ENCODE measurements at regions not wholly inside any gene's neighbourhood (a gene's known extent, or its start where the extent isn't known, plus 50 kb on each side); places are given as distances from the start of the nearest gene placed in this dataset.

DNA sequence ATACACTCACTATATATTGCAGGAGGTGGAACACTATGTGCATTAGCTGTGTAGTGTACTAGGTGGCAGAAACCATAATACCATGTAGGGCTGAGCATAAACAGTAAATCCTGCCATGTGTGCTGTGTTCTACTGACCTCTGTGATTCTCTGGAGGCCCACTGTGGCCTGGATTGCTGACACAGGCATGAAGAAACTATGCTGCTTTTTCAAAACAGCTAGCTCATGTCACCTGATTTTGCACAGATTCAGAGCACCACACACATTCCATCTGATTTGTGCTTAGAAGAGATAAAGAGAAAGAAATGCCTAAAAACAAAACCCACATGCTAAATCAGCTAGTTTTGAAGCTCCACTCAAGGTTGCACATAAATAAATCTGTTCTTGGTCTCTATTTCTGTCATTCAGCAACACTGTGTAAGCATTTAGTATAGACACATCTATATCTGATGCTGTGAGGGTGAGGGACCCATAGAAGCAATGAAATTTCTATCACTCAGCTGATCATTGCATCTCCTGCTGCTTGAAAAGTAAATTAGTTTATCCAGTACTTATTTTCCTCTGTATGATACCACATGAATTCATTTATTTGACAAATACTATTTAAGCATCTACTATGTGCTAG is 1007.7 kb upstream of the SEMA6D start:
- DNase-seq (ENCODE audit: low read depth in 2 of 2), result no peak

DNA sequence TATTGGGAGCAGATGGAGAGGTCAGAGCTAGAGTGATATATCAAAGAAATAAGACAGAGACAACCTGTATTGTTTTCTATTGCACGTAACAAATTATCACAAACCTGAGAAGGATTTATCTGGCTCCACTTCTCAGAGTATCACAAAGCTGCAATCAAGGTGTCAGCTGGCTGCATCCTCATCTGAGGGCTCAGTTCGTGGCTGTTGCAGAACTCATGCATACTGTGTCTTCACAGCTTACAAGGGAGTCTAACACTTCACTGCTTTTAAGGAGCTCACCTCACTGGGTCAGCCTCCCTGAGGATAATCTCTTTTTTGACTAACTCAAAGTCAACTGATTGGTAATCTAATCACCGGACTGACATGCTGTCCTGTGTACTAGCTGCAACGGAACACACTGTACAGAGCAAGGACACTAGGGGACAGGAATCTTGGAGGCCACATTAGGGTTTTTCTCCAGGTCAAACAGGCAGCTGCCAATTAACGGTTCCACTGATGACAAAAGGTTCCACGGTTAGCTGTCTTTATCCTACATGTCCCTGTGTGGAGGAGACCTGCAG is 1006.8 kb upstream of the SEMA6D start:
- DNase-seq (ENCODE audit: low read depth in 2 of 2), result no peak

DNA sequence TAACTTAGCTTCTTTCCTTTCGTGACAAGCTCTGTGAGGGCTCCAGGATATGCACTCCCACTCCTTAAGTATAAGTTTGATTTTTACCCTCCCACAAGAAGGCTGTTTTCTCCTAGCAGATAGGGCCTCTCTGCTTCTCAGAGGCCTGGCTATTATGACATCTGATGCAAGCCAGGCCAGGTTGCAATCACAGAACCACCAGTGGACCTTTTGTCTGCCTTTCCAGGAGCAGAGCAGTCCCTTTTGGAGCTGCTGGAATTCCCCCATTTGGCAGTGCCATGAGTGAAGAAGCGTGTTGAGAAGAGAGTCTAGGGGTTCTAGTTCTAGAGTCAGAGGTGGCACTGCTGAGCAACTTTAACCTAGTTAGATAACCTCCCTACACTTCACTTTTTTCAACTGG is 1004.3 kb upstream of the SEMA6D start:
- no peak for DNase-seq (ENCODE audit: low read depth in 2 of 2)

DNA sequence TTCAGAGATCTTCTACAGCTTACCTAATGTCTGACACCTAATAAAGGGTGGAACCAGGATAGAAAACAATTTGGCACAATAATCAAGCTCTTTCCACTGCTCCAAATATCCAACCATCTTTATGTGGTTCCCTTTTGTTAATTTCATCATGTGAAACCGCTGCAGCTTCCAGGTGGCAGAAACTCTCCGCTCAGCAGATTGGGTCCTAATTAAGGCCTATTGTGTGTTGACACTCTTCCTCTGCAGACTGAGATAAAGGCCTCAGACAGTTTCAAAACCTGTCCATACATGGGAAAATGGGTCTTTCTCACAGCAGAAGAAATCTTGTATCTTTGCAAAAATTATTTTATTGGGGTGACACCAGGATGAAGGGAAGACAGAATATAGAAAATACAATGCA is 1002.4 kb upstream of the SEMA6D start:
- no peak for DNase-seq (ENCODE audit: low read depth in 2 of 2)

DNA sequence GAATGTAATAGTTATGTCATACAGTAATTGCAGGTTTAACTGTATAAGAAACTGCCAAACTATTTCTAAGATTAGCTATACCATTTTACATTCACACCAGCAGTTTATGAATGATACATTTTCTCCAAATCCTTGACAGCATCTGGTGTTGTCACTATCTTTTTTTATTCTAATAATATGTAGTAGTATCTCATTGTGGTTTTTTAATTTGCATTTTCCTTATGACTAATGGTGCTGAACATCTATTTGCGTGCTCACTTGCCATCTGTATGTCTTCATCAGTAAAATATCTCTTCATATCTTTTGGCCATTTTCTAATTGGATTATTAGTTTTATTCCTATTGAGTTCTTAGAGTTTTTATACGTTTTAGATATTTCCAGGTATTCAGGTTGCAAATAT is 994.0 kb upstream of the SEMA6D start:
- no peak for DNase-seq (ENCODE audit: low read depth in 2 of 2)

DNA sequence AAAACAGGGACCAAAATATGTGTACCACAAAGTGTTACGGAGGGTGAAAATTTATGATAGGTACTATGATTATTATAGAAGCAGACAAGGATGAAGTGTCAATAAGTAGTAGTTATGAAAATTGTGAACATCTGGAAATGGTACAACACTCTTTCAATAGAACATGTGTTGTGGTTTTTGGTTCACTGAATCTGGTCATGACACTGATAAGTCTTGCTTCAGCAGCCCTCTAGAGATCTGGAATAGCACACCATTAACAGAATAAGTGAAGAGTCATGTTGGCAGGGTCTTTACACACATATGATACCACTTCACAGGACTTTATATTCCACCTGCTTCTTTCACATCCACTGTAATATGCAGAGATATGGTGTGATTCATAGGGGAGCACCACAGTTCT is 985.2 kb upstream of the SEMA6D start:
- no peak for DNase-seq (ENCODE audit: low read depth in 2 of 2)

DNA sequence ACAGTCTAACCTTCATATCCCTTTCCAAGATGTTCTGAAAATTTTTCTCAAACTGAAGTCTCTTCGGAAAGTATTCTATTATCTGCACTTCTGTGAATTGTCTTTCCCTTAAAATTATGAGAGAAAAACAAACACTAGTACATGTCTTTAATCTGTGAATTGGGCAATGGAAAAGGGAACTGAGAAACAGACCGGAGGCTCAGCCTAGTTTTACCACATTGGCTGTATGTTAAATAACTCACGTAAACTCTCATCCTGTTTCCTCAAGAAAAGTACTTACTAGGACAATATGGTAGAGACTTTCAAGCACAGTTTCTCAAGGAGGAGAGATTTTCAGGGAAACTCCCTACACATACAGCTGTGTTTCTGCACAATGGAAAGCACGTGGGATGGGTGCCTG is 982.2 kb upstream of the SEMA6D start:
- DNase-seq (ENCODE audit: low read depth in 2 of 2), result no peak

DNA sequence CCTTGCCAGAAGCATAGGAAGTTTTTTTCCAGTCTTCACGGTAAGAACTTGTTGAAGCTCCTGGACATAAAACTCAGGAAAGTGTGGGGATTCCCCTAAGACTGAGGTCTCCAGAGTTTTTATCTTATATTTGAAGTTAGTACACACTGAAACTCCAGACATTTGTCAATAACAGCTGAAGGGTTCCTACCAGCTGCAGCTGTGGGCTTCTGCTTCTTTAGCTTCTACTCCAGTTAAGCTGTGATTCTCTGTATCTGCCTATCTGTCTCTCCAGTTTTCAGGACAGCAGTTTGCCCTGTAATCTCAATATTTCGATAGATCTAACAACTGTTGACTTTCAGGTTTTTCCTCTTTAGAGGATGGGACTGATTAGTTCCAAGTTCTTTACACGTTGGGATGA is 966.0 kb upstream of the SEMA6D start:
- no peak for DNase-seq (ENCODE audit: low read depth in 2 of 2)

DNA sequence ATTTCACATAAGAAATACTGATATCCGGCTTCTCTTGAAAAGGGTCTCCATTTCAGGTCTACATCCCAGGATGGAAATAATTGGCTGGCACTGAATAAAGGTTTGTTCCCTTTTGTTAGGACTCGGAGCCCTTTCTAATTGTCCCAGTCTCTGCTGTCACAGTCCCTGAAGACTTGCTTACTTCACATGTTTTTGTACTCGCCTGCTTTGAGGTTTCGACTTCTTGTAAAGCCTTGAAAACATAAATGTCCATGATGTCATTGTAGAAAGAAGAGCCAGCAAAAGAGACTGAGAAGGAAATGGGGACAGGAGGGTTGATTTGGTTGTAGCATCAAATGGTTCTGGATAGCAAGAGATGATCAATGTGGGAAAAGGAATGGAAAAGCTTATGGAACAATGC is 963.4 kb upstream of the SEMA6D start:
- DNase-seq (ENCODE audit: low read depth in 2 of 2), result no peak

DNA sequence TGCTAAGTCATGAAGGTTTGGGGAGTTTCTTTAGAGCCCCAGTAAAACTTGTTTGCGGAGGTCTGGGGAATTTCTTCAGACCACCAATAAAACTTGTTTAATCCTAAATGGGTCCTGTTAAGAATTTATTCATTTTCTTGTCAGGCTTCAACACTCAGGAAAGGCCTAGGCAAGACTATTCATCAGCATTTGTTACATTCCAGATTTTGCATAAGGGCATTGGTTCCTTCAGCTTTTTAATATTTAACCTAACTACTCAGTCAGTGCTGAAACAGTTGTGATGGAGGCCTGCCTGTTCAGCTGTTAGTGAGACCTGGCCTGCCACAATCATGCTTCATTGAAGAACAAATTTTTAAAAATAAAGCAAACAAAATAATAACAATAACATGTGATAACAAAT is 954.2 kb upstream of the SEMA6D start:
- no peak for DNase-seq (ENCODE audit: low read depth in 2 of 2)

DNA sequence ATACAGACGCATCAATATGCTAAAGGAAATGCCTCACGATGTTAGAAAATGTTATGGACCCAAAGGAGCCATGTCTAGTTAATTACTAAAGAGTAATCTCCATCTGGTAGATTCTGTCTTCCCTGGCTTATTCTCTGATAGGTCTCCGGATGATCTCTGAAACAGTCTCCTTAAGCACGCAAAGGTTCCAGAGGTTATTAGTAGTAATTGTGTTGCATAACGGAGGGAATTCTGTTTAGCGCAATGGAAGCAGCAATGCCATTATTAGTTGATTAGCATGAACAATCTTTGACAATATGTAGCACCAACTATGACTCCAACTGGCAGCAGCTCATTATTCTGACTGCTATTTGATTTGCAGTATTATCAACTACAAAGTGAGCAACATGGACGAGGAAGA is 952.5 kb upstream of the SEMA6D start:
- no peak for DNase-seq (ENCODE audit: low read depth in 2 of 2)

DNA sequence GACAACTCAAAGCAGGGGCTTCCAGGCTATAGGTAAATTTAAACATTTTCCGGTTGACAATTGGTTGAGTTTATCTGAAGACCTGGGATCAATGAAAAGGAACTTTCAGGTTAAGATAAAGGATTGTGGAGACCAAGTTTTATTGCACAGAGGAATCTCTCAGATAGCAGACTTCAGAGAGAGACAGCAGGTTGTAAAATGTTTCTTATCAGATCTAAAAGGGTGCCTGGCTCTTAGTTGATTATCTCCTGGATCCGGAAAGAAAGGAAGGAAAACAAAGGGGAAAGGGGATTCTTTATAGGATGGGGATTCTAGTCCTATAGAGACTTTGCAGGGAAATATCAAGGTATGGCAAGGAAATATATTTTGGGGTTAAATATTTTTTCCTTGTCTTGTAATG is 951.3 kb upstream of the SEMA6D start:
- no peak for DNase-seq (ENCODE audit: low read depth in 2 of 2)

DNA sequence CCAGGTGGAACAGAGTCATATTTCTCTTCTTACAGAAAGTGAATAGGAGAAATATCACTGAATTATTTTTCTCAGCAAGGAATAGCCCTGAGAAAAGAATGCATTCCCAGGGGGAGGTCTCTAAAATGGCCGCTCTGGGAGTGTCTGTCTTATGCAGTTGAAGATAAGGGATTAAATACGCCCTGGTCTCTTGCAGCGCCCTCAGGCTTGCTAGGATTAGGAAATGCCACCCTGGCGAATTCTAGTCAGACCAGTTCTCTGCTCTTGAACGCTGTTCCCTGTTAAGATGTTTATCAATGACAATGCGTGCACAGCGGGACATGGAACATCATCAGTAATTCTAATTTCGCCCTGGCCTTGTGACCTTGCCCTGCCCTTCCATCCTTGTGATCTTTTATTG is 949.0 kb upstream of the SEMA6D start:
- no peak for DNase-seq (ENCODE audit: low read depth in 2 of 2)

DNA sequence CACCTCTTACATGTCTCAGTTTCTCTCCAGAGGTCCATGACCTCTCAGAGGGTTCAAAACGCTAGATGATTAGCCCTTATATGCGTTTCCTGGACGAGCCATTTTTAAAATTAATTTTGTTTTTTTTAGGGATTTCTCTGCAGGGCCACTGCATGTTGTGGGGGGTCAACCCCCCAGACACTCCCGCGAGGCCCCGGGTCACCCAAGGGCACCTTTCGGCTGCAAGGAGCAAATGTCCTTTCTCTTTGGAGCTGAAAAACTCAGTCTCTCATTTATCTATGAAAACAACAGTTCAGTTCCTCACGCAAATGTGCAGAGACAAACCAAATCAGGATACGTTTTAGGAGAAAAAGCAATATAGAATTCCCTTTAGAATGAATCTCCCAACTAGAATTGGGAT is 944.3 kb upstream of the SEMA6D start:
- DNase-seq (ENCODE audit: low read depth in 2 of 2), result no peak

DNA sequence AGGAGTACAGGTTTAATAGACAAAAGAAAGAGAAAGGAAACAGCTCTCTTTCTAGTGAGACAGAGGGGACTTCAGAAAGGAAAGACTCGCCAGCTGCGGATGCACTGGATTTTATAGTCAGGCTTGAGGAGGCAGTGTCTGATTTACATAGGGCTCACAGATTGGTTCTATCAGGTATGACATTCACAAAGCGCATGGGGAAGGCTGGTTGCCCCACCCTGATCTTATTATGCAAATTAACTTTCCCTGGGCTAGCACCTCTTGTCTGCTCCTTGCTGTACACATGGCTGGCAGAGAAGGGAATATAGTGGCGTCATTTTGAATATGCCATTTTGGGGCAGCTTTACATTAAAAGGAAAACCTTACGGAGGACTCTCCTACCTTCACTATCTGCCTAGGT is 938.4 kb upstream of the SEMA6D start:
- no peak for DNase-seq (ENCODE audit: low read depth in 2 of 2)

DNA sequence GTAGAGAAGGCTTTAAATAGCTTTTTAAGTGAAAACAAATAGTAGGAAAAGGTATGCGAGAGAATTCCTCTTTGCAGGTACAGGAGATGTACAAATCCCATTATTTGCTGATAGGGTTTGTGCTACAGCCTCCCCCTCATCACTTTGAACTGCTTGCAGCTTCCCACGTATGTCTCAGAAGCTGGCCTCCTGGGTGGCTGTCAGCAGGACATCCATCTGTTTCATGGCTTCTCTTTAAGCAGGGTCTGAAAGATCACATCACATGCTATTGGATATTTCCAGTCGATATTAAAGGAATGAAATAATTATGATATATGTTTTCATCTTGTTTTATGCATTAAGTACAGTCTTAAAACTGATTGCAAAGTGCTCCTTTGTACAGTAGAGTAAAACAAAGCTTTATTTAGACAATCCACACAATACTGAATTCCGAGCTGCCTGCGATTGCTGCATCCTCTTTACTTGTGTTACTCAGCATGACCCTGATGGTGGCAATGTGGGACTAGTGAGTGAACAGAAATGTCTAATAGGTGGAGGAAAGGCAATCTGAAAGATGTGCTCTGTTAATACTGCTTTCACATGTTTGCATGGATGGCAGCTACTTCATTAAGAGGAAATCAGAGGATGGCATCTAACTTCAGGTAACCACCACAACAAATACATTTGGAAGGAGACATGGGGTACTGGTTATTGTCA is 930.6 kb upstream of the SEMA6D start:
- DNase-seq (ENCODE audit: low read depth in 2 of 2), result no peak

DNA sequence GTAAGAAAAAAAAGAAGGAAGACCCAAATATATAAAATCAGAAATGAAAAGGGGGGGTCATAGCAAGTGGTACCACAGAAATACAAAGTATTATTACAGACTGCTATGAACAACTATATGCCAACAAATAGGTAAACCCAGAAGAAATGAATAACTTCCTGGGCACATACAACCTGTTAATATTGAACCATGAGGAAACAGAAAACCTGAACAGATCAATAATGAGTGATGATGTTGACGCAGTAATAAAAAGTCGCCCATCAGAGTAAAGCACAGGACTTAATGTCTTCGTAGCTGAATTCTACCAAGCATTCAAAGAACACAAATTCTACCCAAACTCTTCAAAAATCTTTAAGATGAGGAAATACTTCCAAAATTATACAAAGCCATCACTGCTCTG is 921.6 kb upstream of the SEMA6D start:
- DNase-seq (ENCODE audit: low read depth in 2 of 2), result no peak

DNA sequence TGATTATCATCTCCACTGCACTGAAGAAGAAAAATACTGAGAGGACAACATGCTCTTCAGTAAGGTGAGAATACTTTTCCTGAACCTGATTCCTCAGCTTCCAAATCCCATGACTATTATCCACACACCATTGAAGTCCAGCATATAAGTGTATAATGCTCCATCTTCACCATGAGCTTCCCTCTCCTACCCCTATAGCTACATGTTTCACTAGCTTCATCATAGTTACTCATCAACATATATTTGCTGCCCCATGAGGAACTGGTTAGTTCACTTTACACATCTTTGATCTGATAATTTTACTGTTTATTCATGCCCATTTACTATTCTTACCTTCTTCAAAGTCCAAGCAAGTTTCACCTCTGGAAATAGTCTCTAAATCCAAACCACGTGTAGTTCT is 908.5 kb upstream of the SEMA6D start:
- DNase-seq (ENCODE audit: low read depth in 2 of 2), result no peak

DNA sequence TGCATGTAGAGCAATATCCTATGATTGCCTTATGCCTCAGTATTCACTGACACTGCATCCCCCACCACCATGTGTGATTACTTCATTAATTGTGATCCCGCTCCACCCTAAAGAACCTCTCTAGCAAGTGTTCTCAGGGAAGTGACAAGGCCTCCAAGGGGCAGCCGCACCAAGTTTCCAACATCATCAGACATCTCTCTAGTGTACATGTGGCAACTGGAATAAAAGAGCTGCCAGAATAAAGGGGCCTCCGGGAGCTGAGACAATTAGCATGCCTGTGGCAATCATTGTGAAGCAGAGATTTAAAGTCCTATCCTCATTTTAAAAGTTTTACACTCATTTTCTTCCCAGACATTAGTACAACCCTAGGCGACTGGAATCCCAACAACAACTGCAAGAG is 902.1 kb upstream of the SEMA6D start:
- DNase-seq (ENCODE audit: low read depth in 2 of 2), result no peak

DNA sequence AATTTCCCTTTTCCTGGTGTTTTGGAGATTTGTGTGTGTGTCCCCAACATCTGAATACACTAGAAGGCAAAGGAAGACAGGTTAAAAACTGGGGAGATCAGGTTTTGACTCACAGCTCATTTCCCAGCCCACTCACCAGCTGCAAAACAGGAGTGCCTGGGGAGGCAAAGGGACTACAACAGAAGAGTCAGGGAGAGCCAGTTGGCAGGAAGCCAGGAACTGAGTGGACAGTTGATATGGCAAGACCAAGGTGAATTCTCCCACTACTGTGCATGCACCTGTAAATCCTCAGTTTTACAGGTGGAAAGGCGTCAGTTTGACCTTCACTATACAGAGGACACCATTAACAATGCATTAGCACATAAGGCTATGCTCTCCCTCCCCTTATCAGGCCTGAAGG is 901.5 kb upstream of the SEMA6D start:
- no peak for DNase-seq (ENCODE audit: low read depth in 2 of 2)

DNA sequence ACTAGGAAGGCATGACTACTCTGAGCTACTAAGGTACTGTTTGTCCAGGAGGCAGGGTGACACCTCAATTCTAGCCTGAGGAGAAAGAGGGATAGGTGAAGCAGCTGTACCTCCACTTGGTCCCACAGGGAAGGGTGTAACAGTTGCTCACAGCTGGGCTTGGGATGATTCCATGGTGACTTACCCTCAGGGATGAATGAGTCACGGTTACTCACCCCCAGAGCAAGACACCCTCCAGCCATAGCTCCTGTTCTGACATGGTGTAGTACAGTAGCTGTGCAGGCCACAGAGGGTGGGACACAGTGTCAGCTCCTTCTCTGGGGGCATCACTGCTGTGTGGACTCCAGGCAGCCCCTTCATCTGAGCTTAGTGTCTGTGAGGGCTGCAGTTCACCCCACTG is 868.6 kb upstream of the SEMA6D start:
- no peak for DNase-seq (ENCODE audit: low read depth in 2 of 2)

DNA sequence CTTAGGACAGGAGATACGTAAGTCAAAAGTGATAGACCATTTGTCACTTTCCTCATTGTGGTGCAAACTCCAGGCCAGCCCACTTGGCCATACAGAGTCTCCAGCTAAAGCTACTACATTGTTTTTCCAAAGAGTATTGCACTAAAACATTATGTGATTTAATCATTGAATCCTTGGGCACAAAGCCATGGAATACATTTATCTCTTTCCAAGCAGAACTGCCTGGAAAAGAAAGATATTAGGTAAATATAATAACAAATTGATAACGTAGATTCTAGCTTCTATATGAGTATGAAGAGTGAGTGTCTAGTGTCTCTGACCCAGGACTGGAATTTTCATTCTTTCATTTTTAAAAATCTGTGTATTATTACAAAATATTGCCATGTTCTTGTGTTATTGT is 863.7 kb upstream of the SEMA6D start:
- DNase-seq (ENCODE audit: low read depth in 2 of 2), result no peak

DNA sequence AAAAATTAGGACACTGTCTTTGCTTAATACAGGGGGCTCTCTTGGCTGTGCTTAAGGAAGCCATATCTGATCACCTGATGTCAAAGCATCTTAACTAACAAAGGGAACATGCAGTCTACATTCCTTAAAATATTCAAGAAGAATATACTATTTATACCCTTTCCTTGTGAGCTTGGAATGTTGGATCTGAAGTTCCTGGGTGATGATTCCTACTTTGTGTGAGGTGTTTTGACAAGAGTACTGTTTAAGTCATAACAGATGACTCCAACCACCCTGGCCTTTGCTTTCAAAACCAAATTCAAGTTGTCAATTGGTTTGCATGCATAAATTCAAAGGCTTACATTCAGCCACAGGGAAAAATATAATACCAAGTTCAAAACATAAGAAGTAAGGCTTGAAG is 862.7 kb upstream of the SEMA6D start:
- DNase-seq (ENCODE audit: low read depth in 2 of 2), result no peak

DNA sequence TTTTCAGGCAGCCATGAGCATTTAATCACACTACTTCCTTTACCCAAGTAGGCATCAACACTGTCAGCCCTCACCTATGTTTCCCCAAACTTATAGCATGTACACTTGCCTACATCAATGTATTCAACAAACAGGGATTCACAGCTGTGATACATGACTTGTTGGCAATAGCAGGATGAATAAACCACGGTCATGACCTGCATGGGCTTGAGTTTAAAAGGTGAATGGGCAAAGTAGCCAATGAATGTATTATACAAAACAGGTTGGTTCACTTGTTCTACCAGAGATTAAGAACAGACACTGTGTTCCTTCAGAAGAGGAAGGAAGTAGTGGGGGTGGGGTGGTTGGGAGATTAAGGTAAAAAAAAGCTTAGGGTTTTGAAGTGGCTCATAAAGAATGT is 861.9 kb upstream of the SEMA6D start:
- no peak for DNase-seq (ENCODE audit: low read depth in 2 of 2)
